Body of pancreas (tissue), 4 donors: ENCODE measurements at regions not wholly inside any gene's neighbourhood (a gene's known extent, or its start where the extent isn't known, plus 50 kb on each side); places are given as distances from the start of the nearest gene placed in this dataset.

Experiments used
- POLR2A ChIP-seq, 3 donors: fragments of 450-650 bp; IDR thresholded peaks; one replicate each; pipeline ENCODE4 v1.6.1; 2016; ENCODE audit warnings: antibody characterized with exemption in 3 of 3, mild to moderate bottlenecking in 2 of 3
- TF ChIP-seq, protein P1 (sequence below), 7 experiments: fragments of 450-650 bp in 4 of 7; fragments of 200-600 bp in 3 of 7; sonication (generic) in 3 of 7; IDR thresholded peaks; one replicate each; pipeline ENCODE4 v1.5.1; 2016 to 2019; ENCODE audit warnings: antibody characterized with exemption in 7 of 7

GRCh38 chr2:200219309-200220113 is 87.0 kb upstream of the SPATS2L start:
- TF ChIP-seq, protein P1, sequence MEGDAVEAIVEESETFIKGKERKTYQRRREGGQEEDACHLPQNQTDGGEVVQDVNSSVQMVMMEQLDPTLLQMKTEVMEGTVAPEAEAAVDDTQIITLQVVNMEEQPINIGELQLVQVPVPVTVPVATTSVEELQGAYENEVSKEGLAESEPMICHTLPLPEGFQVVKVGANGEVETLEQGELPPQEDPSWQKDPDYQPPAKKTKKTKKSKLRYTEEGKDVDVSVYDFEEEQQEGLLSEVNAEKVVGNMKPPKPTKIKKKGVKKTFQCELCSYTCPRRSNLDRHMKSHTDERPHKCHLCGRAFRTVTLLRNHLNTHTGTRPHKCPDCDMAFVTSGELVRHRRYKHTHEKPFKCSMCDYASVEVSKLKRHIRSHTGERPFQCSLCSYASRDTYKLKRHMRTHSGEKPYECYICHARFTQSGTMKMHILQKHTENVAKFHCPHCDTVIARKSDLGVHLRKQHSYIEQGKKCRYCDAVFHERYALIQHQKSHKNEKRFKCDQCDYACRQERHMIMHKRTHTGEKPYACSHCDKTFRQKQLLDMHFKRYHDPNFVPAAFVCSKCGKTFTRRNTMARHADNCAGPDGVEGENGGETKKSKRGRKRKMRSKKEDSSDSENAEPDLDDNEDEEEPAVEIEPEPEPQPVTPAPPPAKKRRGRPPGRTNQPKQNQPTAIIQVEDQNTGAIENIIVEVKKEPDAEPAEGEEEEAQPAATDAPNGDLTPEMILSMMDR (IDR thresholded peaks at IDR 0.05): no peak
- no peak for TF ChIP-seq POLR2A (IDR thresholded peaks at IDR 0.05)
